Head of caudate nucleus (tissue), 42 donors: ENCODE measurements at regions not wholly inside any gene's neighbourhood (a gene's known extent, or its start where the extent isn't known, plus 50 kb on each side); places are given as distances from the start of the nearest gene placed in this dataset.
A peak's percentile ranks its signal among the peaks of the same experiment; 100 is the strongest.

Experiments used
- DNase-seq, 42 donors: peaks; one replicate each; pipeline versions ENCODE4 v3.0.0 to v3.0.0-alpha.2; 2020 to 2021; ENCODE audit warnings: mixed read lengths in 7 of 42
- intact Hi-C: fragments of 100-400 bp; cut with DNase I; formaldehyde crosslinking; loops from one replicate; pipeline ENCODE4 v1.15.0; 2022

DNA sequence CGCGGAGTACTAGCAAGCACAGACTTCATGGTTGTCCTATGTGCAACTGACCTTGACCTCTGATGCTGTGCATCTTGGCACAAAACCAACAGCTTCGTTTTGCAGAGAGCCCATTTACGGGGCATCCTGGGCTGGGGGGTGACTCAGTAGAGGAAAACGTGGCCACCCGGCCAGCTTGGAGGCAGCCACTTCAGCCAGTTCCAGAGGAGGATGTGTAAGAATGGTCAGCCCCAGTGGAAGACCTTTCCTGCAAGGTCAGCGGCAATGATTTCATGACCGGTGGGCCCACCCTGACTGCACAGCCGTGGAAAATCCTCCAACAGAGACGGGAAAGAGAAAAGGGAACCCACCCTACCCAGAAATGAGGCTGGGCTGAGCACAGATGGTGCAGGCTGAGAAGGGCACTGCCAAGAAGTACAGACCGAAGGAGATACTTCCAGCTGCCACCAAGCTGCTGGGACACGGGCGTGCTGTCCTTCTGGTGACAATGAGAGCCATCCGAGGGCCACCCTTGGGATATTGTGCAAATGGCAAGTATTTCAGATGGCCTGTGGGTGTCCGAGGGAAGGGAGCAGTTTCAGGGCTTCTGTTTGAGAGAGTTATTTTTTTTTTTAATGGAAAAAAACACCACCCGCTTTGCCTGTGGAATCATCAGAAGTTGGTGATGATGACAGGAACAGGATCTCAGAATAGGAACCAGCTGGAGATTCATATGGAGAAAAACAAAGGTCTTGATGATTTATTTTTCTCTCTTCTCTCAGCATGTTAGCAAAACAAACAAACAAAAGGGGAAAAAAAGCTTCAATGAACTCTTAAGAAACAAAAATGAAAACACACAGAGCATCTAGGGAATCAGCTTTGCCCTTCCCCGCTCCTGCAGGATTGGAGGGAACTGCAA is 120.2 kb upstream of the RFLNA start:
- no peak for DNase-seq
- intact Hi-C loops: no loop called here

DNA sequence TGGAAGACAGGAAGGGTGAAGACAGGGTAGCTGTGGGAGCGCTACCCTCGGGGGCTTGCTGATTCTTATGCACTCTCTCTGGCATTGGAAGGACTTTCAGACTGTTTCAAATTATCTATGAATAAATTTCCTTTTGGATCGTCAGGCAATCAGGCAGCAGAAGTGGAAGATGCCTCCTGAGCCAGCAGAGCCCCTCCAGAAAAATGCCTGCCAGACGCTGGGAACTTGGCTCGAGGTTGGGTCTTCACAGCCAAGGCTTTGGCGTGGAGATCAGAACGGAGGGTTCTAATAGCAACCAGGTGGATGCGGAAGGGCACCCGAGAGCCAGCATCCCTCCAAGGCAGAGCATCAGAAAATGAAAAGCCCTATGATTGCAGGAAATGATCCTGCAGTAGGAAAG is 119.2 kb upstream of the RFLNA start:
- intact Hi-C loops: no loop called here
- no peak for DNase-seq

DNA sequence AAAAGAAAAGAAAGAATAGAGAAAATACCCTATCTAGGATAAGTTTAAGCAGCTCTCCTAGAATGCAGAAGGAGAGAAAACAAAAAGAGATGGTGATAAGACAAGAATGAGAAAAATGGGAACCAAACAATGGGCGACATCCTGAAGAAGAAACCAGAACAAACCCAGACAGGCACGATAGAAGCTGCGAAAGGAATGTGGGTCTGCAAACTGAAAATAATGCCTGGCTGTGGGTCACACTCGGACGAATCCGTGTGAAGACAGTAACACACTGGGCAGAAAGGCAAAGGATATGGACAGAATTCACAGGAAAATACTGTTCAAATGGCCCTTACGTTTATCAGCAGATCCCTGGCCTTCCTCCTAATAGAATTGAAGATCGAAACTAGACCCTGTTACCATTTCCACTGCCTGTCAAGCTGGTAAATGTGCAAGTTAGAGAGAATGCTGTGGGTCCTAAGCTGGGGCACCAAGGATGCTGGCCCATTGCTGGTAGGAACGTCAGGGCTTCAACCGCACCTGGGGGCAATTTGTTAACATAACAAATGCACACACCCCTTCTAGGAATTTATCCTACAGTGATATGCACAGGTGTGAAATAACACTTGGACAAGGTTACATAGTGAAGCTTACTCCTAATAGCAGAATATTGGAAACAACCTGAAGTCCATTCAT is 117.5 kb upstream of the RFLNA start:
- intact Hi-C loops: no loop called here
- no peak for DNase-seq

DNA sequence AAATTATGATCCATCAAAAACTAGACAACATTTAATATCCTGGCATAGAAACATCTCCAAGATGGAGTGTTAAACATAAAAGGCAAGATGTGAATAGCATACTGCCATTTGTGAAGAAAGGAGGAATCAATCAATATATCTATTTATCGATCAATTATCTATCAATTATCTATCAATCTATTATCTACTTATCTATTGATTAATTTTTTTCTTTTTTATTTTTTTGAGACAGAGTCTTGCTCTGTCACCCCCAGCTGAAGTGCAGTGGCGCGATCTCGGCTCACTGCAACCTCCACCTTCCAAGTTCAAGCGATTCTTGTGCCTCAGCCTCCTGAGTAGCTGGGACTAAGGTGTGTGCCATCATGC is 117.0 kb upstream of the RFLNA start:
- intact Hi-C loops: no loop called here
- DNase-seq: no peak

GRCh38 chr12:124179936-124180607 is 114.8 kb upstream of the RFLNA start:
- intact Hi-C loops: no loop called here
- DNase-seq: no peak

GRCh38 chr12:124183172-124183571 is 111.7 kb upstream of the RFLNA start:
- no peak for DNase-seq
- intact Hi-C loops: no loop called here

DNA sequence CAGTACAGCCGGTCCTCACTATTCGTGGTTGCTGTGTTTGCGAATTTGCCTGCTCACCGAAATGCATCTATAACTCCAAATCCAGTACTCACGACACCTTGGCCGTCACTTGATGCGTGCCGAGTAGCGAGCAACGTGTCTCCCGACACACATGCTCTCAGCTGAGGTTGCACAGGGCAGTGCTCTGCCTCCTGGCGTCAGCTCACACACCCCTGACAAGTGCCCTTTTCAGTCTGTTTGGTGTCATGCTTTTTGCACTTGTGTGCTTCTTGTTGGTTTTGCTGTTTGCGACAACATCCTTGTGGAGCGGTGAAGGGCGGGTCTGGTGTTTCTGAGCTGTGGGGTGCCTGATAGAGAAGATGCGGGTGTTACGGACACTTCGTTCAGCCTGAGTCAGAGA is 110.4 kb upstream of the RFLNA start:
- intact Hi-C loops: no loop called here
- DNase-seq: peak in 1 of 42 donors; percentile 12

- DNase-seq: peak in 1 of 42 donors; percentile 19
Measured at GRCh38 chr12:124185971-124186686, 108.8 kb upstream of the RFLNA start.

DNA sequence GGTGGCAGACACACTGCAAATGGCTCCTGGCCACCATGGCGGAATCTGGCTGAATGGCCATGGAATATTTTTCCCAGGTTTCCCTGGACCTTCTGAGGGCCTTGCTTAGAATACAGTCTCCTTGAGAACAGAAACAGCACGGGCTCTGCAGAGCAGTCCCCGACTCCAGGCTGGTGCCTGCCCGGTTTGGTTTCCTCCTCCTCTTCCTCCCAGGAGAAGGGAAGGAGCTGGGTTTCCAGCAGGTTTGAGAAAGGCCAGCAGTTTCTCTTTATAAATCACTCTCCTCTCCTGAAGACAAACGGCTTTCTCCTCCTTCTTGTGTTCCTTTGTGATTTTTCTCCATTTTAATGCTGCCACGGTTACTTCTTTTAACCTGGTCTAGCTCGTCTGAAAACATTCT is 106.8 kb upstream of the RFLNA start:
- intact Hi-C loops: no loop called here

More at GRCh38 chr12:124185971-124186686, 108.8 kb upstream of the RFLNA start:
- intact Hi-C loops: no loop called here

DNA sequence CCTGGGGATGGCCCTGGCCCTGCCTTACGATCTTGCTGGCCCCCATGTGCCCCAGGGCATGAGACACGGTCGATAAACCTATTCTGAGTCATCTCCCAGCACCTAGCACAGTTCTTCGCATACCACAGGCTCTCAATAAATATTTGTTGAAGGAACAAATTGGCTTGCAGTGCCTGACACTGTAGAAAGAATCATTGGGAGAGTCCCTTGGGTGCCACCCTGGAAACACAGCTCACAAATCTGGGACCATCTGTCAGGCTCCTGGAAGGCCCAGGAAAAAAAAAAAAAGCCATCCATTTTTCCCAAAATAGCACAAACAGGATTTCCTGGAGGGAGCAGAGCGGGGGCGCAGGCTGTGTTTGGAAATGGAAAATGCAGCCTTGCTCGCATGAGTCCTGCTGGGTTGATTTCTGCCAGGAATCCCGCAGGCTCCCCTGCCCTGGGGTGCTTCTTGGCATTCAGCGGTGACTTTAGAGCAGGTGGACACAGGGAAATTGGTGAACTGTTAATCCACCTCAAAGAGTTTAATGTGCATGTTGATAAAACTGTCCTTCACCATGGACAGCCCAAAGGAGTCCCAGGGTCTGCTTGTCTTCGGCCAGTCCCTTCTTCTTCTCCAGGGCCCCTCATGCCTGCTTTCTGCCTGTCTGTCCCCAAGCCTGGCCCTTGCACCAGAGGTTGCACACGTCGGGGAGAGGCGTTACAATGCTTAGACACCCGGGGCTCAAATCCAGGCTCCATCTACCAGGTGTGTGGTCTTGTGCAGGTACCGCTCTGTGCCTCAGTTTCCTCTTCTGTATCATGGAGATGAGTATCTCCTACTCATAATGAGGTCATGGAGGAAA is 106.1 kb upstream of the RFLNA start:
- intact Hi-C loops: no loop called here
- DNase-seq: peak in 4 of 42 donors; percentile 39 to 42 (median 40)

More for the DNA sequence above, 106.8 kb upstream of the RFLNA start:
- peak in 1 of 42 donors; percentile 32 for DNase-seq

DNA sequence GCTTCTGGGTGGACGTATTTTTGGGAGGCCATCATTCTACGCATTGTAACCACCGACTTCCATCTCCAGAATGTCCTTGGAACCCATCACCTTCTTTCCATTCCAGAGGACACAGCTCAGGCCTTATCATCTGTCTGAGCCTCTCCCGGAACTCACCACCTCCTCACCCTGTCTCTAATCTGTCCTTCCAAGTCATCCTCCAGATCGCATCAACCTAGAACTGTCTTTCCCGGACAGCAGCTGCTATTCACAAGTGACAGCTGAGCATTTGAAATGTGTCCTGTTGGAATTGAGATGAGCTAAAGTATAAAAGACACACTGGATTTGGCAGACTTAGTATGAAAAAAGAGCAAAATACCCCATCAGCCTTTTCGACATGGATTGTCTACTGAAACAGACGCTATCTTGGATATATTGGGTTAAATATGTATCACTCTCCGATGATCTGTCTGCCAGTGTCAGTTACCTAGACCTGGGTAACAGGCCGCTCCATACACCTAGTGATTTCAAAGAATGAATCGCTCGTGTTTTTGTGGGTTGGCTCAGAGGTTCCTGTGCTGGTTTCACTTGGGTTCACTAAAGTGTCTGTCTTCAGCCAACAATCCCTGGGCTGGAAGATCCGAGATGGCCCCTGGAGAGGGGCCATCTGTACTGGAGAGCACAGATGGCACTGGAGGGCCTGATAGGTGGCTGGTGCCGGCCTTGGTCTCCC is 104.4 kb upstream of the RFLNA start:
- DNase-seq: peak in 2 of 42 donors; percentile 19 to 22
- intact Hi-C loops: no loop called here

- intact Hi-C loops: no loop called here
- no peak for DNase-seq
Measured at GRCh38 chr12:124191024-124191359, 103.9 kb upstream of the RFLNA start.

GRCh38 chr12:124191966-124192365 is 102.9 kb upstream of the RFLNA start:
- DNase-seq: no peak
- intact Hi-C loops: no loop called here

GRCh38 chr12:124194264-124194892 is 100.5 kb upstream of the RFLNA start:
- intact Hi-C loops: no loop called here

DNA sequence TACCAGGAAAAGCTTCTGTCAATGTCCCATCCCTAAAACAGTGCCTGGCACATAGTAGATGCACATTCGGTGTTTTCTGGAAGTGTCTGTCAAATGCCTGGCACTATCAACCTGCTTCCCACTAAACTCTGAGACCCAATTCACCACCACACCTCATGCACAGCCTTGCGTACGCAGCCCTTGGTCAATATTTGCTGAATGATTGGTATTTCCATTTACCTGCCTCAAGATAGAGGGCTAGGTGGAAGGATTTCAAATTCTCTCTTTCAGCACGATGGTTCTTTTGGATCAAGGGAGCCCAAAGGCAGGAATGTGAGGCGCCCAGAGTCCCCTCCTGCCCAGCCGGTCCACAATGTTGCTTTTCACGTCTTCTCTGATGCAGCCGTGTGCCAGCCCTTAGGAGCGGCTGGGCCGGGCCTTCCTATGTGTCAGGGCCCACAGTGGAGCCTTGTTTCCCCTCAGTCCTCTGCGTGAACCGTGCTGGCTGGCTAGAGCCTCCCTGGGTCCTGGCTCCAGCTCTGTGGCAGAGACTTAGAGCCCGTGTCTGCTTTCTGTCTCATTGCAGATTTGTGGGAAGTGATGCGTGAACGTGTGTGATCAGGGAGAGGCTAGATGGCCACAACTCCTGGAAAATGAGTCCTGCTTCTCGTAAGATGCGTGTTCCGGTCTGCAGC is 99.9 kb upstream of the RFLNA start:
- peak in 5 of 42 donors; percentile 6 to 22 (median 16) for DNase-seq
- intact Hi-C loops: no loop called here

More at GRCh38 chr12:124194264-124194892, 100.5 kb upstream of the RFLNA start:
- no peak for DNase-seq

DNA sequence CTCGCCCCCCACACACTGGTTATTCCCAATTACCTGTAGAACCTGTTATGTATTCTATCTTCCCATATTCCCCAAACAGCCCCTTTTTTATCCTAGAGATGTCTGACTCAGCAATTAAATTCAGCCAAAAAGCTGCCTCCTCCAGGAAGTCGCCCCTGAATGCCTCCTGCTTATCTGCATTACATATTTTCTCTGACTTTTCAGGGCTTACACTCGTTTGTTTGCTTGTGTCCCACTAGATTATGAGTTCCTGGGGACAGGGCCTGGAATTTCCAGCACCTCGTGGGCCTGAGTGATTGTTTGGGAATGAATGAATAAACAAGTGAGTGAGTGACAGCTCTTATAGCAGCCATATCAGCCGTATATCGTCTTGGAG is 99.3 kb upstream of the RFLNA start:
- intact Hi-C loops: no loop called here
- no peak for DNase-seq

DNA sequence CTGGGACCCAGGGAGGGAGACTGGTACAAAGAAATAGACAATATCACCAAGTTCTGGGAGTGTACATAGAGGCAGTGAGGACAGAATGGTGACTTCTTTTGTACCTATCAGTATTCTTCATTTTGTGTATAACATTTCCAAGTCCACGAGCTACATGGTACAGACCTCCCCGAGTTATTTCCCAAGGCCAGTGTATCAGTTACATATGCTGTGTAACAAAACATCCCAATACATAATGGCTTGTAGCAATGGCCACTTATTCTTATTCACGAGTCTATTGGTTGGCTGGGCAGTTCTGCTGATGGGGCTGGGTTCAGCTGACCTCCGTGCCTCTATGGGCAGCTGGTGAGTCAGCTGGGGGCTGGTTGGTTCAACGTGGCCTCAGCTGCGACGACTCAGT is 98.7 kb upstream of the RFLNA start:
- DNase-seq: no peak
- intact Hi-C loops: no loop called here
